Erythroblast (primary cell): ENCODE measurements at regions not wholly inside any gene's neighbourhood (a gene's known extent, or its start where the extent isn't known, plus 50 kb on each side); places are given as distances from the start of the nearest gene placed in this dataset.
"Not testable (repeated sequence)": the region's sequence is repeated elsewhere in the genome, so short reads cannot be mapped to it uniquely, and the experiment has no call there.

Source experiments
- DNase-seq, 2 experiments: peaks; one replicate each; lab custom pipeline; 2025; lab: John Stamatoyannopoulos, UW
- GATA1 ChIP-seq: IDR thresholded peaks from 2 replicates; pipeline ENCODE4 v1.6.1; 2011; ENCODE audit warnings: low read depth, mild to moderate bottlenecking, control low read depth, low read length, moderate library complexity
- POLR2A ChIP-seq: IDR thresholded peaks from 2 replicates; pipeline ENCODE4 v1.6.1; 2011; ENCODE audit warnings: mild to moderate bottlenecking, low read length

DNA sequence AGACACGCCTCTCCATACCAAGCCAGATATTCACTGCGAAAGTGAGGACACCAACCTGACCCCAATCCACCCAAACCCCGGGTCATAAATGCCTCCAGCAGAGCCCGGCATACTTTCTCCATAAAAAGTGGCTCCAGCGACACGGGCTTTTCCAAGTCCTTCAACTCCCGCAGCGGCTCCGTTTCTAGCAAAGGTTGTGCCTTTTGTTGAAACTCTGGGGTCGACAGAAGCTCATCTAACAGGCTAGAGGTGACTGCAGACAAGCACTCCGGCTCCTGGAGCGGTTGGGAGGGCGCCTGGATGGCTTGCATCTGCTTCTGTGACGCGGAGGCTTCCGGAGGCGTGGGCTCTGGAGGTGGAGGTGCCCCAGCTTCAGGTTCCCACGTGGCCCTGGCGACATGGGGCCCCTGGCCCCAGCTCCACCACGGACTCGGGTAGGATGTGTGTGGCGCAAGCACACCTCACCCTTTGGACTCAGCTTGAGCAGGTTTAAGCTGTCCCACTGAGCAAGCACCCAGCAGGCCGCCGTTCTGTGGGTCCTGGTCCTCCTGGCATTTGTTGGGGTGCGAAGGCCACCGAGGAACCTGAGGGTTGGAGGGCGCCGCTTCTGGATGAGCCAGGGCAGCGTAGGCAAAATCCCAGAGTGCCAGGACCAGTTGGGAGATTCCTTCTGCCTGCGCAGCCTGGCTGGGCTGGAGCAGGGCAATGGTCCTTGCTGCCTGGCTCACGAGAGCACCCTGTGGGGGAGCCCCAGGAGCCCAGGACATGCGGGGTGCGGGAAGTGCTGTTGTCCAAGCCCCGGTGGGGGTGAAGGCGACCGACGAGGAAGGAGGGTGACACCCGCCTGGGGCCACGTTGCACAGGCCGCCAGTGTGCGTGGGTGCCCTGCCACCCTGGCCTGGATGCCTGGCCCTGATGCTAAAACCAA lies 186.3 kb downstream of the ALG10 start:
- TF ChIP-seq POLR2A (no peak), GATA1 (no peak)
- DNase-seq, result no peak

DNA sequence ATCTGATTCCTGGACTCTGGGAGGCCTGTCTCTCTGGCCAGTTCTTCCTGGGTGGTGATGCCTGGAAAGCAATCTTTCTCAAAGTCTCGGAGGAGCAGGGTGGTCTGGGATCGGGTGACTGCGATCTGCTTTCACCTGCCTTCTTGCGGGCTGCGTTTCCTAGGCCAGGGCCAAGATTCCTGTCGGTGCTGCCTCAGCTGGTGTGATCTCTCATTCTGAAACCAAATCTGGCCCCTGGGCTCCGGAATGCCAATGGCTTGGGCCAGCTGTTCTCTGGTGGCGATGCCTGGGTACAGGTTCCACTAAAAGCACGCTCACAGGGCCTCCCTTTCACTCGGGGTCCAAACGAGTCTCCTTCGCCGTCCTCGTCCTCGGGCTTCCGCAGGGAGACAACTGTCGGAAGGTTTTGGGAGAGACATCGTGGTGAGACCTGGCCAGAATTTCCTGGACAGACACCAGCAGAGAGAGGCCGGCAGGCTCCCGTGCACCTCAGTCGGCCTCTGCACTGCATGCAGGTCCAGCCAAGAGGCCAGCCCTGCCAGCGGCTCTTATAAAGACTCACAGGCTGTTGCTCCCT lies 187.1 kb downstream of the ALG10 start:
- TF ChIP-seq POLR2A (no peak), GATA1 (no peak)
- no peak for DNase-seq

DNA sequence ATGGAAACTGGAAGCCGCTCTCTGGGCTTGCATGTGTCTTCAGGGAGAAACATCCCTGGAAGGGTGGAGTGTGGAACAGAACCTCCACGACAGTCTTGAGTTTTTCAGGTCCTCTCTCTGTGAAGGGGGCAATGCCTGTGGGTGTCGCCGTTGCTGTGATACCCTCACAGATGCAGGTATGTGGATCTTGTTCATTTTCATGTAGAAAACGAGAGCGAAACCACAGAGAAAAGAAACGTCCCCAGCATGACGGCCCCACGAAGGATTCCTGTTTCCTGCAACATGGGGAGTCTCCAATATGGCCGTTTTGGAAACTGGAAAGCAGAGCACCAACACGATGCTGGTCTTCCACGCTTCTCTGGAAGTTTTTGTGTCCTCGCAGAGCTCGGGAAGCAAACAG lies 187.9 kb downstream of the ALG10 start:
- TF ChIP-seq GATA1, result no peak
- no peak for TF ChIP-seq POLR2A
- DNase-seq, result no peak

DNA sequence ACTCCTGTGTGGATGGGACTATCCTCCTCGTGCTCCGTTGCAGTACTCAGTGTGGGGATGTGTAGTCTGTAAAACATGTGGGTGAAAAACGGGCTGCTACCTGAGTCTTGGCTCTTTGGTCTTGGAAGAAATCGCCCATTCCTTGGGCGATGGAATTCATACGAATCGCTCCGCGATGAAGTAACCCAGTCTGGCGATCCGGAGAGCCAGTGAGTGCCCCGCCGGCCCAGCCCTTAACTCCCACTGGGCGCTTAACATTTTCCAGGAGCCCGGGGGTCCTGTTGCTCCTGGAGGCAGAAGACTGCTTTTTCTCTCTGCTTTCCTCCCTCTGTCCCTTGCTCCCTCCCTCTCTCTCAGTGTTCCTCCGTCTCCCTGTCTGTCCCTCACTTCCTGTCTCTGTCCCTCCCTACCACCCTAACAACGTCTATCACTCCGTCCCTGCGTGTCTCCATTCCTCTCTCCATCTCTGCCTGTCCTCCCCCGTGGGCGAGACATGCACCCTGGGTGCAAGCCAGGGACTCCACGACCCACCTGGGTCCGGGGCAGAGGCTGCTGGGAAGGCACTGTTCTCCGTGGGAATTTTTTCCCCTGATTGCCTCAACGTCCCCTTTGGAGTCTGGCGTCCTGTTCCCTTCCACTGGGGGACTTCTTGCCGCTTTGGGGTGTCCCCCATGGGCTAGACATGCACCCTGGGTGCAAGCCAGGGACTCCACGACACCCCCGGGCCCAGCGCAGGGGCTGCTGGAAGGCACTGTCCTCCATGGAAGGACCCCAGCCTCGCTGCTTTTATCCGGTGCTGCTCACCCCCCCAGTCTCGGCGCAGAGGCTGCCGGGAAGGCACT lies 188.6 kb downstream of the ALG10 start:
- DNase-seq, result no peak
- TF ChIP-seq GATA1 (no peak), POLR2A (no peak)

DNA sequence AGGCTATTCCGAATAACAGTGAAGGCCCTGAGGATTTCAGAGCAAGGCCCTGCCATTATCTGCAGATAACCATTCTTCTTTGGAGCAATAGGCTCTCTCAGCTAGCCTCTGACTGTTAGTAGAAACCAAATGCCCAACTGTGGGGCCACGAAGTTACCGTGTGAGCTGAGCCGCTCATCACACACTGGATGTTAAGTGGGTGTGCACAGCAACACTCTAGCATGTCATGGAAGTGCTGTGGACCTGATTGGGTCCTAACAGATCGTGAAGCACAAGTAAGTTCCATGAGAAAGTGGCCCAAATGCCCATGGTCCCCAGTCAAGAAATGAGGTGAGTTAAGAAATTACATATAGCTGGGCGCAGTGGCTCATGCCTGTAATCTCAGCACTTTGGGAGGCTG lies 190.4 kb downstream of the ALG10 start:
- DNase-seq, result no peak
- no peak for TF ChIP-seq POLR2A
- TF ChIP-seq GATA1, result no peak

DNA sequence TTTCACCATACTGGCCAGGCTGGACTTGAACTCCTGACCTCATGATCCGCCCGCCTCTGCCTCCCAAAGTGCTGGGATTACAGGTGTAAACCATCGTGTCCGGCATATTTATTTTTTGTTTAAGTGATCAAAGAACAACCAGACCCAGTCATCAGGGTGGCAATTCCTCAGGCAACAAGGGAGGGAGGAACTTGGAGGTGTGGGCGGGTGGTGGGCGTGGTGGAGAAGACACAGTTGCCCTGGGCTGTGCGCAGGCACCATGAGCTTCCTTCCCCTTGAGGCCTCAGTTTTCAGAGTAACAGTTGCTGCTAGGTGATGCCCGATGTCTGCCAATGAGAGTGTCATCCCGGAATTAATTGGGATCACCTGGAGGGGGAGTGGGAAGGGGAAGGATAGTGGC lies 191.7 kb downstream of the ALG10 start:
- no peak for DNase-seq
- no peak for TF ChIP-seq GATA1

DNA sequence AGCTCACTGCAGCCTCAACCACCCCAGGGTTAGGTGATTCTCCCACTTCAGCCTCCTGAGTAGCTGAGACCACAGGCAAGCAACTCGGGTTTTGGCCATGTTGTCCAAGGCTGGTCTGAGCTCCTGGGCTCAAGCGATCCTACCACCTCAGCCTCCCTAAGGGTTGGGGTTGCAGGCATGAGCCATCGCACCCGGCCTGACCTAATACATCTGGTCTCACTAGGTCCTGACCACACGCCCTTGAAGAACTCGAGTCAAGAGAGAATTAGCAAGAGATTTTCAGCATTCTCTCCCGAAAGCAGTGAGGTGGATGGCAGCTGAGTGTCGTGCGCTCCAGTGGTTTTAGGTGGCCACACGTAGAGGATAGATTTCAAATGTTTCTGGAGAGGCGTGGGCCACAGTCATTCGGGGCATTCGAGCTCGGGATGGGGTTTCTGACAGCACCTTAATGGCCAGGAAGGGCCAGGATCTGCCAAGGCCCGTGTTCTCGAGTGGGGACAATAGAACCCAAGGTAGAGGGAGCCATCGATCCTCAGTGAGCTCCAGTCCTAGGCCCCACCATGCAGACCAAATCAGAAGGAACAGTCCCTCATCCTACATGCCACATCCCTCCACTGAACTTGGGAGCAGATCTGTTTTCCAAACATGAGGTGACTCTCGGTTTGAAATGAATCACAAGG lies 193.1 kb downstream of the ALG10 start:
- TF ChIP-seq POLR2A, result no peak
- TF ChIP-seq GATA1, result no peak
- no peak for DNase-seq

DNA sequence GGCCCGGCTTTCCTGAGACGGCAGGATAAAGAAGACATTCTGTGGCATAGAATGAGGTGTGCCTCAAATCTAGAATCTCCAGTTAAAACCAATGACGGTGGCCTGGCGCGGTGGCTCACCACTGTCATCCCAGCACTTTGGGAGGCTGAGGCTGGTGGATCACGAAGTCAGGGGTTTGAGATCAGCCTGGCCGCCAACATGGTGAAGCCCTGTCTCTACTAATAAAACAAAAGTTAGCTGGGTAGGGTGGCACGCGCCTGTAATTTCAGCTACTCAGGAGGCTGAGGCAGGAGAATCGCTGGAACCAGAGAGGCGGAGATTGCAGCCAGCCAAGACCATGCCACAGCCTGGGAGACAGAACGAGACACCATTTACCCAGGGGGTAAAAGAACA lies 193.6 kb downstream of the ALG10 start:
- DNase-seq, result no peak
- TF ChIP-seq POLR2A (no peak), GATA1 (no peak)

DNA sequence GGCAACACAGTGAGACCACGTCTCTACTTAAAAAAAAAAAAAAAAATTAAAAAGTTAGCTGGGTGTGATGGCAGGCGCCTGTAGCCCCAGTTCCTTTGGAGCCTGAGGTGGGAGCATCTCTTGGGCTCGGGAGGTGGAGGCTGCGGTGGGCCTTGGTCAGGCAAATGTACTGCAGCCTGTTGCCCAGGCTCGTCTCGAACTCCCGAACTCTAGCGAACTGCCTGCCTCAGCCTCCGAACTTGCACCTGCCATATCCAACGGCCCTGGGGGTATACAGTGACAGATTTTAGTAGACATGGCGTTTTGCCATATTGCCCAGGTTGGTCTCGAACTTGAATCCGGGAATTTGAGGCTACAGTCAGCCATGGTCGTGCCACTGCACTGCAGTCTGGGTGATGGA lies 195.4 kb downstream of the ALG10 start:
- no peak for DNase-seq
- TF ChIP-seq POLR2A (no peak), GATA1 (no peak)

DNA sequence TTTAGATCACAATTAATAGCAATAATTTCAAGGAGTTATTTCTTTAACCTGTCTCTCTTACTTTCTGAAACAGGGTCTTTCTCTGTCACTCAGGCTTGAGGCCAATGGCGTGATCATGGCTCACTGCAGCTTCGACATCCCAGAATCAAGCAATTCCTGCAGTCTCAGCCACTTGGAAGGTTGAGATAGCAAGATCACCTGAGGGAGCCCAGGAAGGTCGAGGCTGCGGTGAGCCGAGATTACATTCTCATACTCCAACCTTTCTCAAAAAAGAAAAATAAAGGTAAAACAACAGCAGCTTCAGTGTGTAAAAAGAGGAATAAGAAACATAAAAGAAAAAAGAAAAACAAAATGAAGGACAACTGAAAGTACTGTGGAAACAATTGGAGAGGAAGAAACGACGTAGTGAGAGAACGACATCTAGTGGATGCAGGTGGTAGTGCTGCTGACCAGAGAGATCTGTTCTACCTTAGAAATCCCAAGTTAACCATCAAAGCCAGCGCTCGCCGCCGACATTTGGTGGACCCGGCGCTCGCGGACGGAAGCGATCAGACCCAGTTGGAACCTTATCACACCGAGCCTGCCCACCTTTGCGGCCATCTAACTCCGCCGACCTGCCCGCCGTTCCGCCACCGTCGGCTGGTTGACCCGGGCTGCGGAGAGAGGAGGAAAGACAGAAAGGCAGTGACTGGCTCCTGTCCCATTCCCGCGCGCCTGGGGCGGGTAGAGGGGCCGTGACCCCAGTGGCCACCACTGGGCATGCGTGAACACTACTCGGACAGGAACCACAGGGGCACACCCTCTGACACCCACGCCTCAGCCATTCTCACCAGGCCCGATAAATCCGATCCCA lies 196.1 kb downstream of the ALG10 start:
- TF ChIP-seq POLR2A (no peak), GATA1 (no peak)

DNA sequence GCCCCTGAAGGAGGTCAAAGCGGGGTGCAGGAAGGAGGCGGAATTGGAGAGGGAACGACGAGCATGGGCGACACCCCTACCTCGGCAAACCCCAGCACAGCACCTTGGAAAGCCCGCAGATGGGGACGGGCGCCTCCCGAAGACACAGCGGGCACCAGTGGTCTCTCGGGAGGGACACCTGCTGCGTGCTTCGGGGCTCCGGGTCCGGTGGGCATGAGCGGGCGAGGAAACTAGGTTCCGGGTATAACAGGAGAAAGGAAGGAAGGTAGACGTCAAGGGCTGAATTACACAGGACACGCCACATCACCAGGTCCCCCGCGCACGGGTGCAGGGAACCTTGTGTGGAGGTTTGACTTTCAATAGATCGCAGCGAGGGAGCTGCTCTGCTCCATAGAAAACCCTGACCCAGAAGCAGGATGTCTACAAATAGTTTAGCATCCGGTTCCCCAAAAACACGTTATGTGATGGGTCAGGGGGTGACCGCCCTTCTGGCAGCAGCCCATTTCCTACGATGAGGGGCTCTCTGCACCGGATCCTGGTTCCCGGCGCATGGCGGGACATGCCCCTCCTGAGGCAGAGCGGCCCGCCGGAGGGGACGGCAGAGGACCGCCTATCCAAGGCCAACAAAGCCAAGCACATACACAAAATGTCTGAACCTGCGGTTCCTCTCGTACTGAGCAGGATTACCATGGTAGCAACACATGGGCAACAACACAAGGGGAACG lies 196.9 kb downstream of the ALG10 start:
- DNase-seq, result no peak
- TF ChIP-seq POLR2A (no peak), GATA1 (no peak)

More for the DNA sequence above, 196.1 kb downstream of the ALG10 start:
- DNase-seq, result peak; percentile 61 to 71

DNA sequence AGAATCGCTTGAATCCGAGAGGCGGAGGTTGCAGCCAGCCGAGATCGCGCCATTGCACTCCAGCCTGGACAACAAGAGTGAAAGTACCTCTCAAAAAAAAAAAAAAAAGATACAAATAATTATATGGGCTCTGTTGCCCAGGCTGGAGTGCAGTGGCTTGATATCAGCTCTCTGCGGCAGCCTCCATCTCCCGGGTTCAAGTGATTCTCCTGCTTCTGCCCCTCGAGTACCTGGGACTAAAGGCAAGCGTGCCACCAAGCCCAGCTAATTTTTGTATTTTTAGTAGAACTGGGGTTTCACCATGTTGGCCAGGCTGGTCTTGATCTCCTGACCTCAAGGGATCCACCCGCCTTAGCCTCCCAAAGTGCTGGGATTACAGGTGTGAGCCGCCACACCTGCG lies 197.8 kb downstream of the ALG10 start:
- not testable (repeated sequence) for DNase-seq

DNA sequence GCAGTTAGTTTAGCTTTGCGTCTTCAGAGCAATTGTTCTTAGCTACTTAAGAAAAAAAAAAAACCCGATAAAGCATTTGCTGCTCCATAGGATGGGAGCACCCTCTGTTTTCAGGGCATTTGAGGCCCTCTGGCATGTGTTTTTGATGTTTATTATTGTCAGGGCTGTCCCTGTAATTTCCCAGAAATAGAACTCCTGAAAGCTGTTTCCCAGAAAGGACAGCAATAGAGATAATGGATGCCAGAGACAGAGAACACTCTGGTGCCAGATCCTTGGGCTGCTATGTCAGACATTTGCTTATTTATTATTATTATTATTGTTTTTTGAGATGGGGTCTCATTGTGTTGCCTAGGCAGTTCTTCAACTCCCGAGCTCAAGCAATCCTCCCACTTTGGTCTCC lies 201.3 kb downstream of the ALG10 start:
- DNase-seq, result no peak
- TF ChIP-seq POLR2A, result no peak
- TF ChIP-seq GATA1, result no peak

DNA sequence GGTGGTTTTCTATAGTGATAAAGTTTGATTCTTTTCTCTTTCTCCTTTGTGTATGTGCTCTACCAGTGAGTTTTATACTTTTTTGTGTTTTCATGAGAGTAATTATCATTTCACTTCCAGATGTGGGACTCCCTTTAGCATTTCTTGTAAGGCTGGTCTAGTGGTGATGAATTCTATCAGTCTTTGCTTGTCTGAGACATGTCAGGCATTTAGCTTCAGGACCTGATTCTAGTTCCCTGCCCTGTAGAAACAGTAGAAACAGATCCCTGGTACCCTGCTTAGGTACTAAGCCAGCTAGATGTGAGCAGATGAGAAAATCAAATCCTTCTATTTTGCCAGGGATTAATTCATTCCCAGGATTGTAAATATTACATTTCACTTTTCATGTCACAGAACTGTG lies 203.7 kb downstream of the ALG10 start:
- DNase-seq, result not testable (repeated sequence)

DNA sequence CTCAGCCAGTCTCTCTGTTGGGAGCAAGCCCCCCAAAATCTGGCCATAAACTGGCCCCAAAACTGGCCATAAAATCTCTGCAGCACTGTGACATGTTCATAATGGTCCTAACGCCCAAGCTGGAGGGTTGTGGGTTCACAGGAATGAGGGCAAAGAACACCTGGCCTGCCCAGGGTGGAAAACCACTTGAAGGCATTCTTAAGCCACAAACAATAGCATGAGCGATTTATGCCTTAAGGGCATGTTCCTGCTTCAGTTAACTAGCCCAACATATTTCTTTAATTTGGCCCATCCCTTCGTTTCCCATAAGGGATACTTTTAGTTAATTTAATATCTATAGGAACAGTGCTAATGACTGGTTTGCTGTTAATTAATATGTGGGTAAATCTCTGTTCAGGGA lies 205.8 kb downstream of the ALG10 start:
- DNase-seq, result not testable (repeated sequence)

DNA sequence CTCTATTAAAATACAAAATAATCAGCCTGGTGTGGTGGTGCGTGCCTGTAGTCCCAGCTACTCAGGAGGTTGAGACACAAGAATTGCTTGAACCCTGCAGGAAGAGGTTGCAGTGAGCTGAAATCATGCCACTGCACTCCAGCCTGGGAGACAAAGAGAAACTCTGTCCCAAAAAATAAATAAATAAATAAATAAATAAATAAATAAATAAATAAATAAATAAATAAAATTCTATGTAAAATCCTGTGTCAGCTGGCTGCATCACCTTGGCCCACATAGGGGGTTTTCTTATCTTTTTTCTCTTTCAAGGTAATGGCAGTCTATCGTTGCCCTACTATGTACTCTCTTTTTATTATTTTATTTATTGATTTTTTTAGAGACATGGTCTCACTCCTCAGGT lies 206.7 kb downstream of the ALG10 start:
- not testable (repeated sequence) for DNase-seq
